ENCODE measurements at regions not wholly inside any gene's neighbourhood (a gene's known extent, or its start where the extent isn't known, plus 50 kb on each side); places are given as distances from the start of the nearest gene placed in this dataset.
"Not testable (repeated sequence)": the region's sequence is repeated elsewhere in the genome, so short reads cannot be mapped to it uniquely, and the experiment has no call there.

- TF ChIP-seq, protein P1, sequence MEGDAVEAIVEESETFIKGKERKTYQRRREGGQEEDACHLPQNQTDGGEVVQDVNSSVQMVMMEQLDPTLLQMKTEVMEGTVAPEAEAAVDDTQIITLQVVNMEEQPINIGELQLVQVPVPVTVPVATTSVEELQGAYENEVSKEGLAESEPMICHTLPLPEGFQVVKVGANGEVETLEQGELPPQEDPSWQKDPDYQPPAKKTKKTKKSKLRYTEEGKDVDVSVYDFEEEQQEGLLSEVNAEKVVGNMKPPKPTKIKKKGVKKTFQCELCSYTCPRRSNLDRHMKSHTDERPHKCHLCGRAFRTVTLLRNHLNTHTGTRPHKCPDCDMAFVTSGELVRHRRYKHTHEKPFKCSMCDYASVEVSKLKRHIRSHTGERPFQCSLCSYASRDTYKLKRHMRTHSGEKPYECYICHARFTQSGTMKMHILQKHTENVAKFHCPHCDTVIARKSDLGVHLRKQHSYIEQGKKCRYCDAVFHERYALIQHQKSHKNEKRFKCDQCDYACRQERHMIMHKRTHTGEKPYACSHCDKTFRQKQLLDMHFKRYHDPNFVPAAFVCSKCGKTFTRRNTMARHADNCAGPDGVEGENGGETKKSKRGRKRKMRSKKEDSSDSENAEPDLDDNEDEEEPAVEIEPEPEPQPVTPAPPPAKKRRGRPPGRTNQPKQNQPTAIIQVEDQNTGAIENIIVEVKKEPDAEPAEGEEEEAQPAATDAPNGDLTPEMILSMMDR (IDR thresholded peaks at IDR 0.05; ENCODE audit: low read length): no peak
- TF ChIP-seq EZH2 (IDR thresholded peaks at IDR 0.05; ENCODE audit: borderline replicate concordance, low read length): no peak
- no peaks in the 10 kb centered on the region for H3F3A ChIP-seq (ENCODE audit: insufficient read depth, low read length)
These were observed 162.4 kb downstream of the C12orf75 start for GRCh38 chr12:105492591-105493545.

GRCh38 chr12:105499205-105499604 lies 168.7 kb downstream of the C12orf75 start:
- Histone ChIP-seq H3K4me3 (ENCODE audit: low read depth, low read length, poor library complexity, severe bottlenecking) (no peak overlapping the region), H3K4me1 (ENCODE audit: insufficient read depth, low read length, severe bottlenecking) (no peaks in the 10 kb centered on the region), H3K79me2 (ENCODE audit: insufficient read depth, low read length) (no peaks in the 10 kb centered on the region), H3K36me3 (ENCODE audit: insufficient read depth, low read length) (no peaks in the 10 kb centered on the region), H3K27ac (ENCODE audit: low read depth, low read length, poor library complexity, severe bottlenecking) (no peak overlapping the region), H3F3A (ENCODE audit: insufficient read depth, low read length) (no peaks in the 10 kb centered on the region), H3K9me3 (ENCODE audit: low read length) (no peaks in the 10 kb centered on the region), H3K9me2 (ENCODE audit: low read depth, low read length) (no peaks in the 10 kb centered on the region), H3K4me2 (ENCODE audit: low read length) (no peak overlapping the region), H2AFZ (ENCODE audit: low read length) (no peak overlapping the region), H3K9ac (ENCODE audit: low read length) (no peak overlapping the region), H3K27me3 (ENCODE audit: insufficient read depth, low read length) (no peaks in the 10 kb centered on the region), H4K20me1 (ENCODE audit: insufficient read depth, low read length) (no peaks in the 10 kb centered on the region)
- no peak for TF ChIP-seq EZH2 (IDR thresholded peaks at IDR 0.05; ENCODE audit: borderline replicate concordance, low read length)
- TF ChIP-seq, protein P1 (IDR thresholded peaks at IDR 0.05; ENCODE audit: low read length): no peak

More at GRCh38 chr12:105492591-105493545, 162.4 kb downstream of the C12orf75 start:
- no peaks in the 10 kb centered on the region for H4K20me1 ChIP-seq (ENCODE audit: insufficient read depth, low read length)
- no peaks in the 10 kb centered on the region for H3K27me3 ChIP-seq (ENCODE audit: insufficient read depth, low read length)
- H2AFZ ChIP-seq (ENCODE audit: low read length): no peak overlapping the region
- H3K4me3 ChIP-seq (ENCODE audit: low read depth, low read length, poor library complexity, severe bottlenecking): no peak overlapping the region
- H3K79me2 ChIP-seq (ENCODE audit: insufficient read depth, low read length): no peaks in the 10 kb centered on the region
- no peaks in the 10 kb centered on the region for H3K36me3 ChIP-seq (ENCODE audit: insufficient read depth, low read length)
- no peaks in the 10 kb centered on the region for H3K9me3 ChIP-seq (ENCODE audit: low read length)
- H3K4me2 ChIP-seq (ENCODE audit: low read length): no peak overlapping the region
- no peaks in the 10 kb centered on the region for H3K4me1 ChIP-seq (ENCODE audit: insufficient read depth, low read length, severe bottlenecking)
- no peak overlapping the region for H3K27ac ChIP-seq (ENCODE audit: low read depth, low read length, poor library complexity, severe bottlenecking)
- H3K9ac ChIP-seq (ENCODE audit: low read length): no peak overlapping the region
- no peaks in the 10 kb centered on the region for H3K9me2 ChIP-seq (ENCODE audit: low read depth, low read length)

GRCh38 chr12:105500676-105501075 lies 170.2 kb downstream of the C12orf75 start:
- not testable (repeated sequence) for H3K27me3 ChIP-seq (ENCODE audit: insufficient read depth, low read length); H3K4me2 ChIP-seq (ENCODE audit: low read length); H3K4me3 ChIP-seq (ENCODE audit: low read depth, low read length, poor library complexity, severe bottlenecking); H2AFZ ChIP-seq (ENCODE audit: low read length); H3K9me2 ChIP-seq (ENCODE audit: low read depth, low read length); H3K9me3 ChIP-seq (ENCODE audit: low read length); H3K9ac ChIP-seq (ENCODE audit: low read length); H3K79me2 ChIP-seq (ENCODE audit: insufficient read depth, low read length); H4K20me1 ChIP-seq (ENCODE audit: insufficient read depth, low read length); H3K27ac ChIP-seq (ENCODE audit: low read depth, low read length, poor library complexity, severe bottlenecking); H3F3A ChIP-seq (ENCODE audit: insufficient read depth, low read length); H3K4me1 ChIP-seq (ENCODE audit: insufficient read depth, low read length, severe bottlenecking); H3K36me3 ChIP-seq (ENCODE audit: insufficient read depth, low read length)

Measured in OCI-LY1 (cell line).